ENCODE measurements at regions not wholly inside any gene's neighbourhood (a gene's known extent, or its start where the extent isn't known, plus 50 kb on each side); places are given as distances from the start of the nearest gene placed in this dataset.

GRCh38 chr1:234957330-234958065 lies 171.1 kb downstream of the TOMM20 start:
- no peaks in the 10 kb centered on the region for H3K27me3 ChIP-seq (ENCODE audit: insufficient read depth)
- H3F3A ChIP-seq (replicated peaks; ENCODE audit: insufficient read depth) = peaks cover 30% of the 10 kb centered on the region
- no peak overlapping the region for H3K4me3 ChIP-seq (ENCODE audit: low read depth in 2 of 2, low read length in 1 of 2)
- H3K27ac ChIP-seq (ENCODE audit: low read depth in 2 of 2, low read length in 1 of 2) = peak overlapping the region; percentile 46 to 76
- no peak overlapping the region for H2AFZ ChIP-seq (ENCODE audit: low read depth)
- DNase-seq = no peak
- H4K20me1 ChIP-seq (ENCODE audit: insufficient read depth) = no peaks in the 10 kb centered on the region
- peak overlapping the region; percentile 42; the same call in 1 of the 2 replicates for H3K4me2 ChIP-seq
- POLR2A ChIA-PET = interaction anchor here (1.0 kb wide), 1 partner anchor 12 kb away, joined by 3 read pairs; no protein-coding TSS in a partner anchor
- H3K36me3 ChIP-seq (replicated peaks in 1 of 2; ENCODE audit: control insufficient read depth in 1 of 2, insufficient read depth in 2 of 2, low read length in 1 of 2) = no peaks in the 10 kb centered on the region
- peaks cover 45 to 46% of the 10 kb centered on the region in 2 experiments for H3K4me1 ChIP-seq (ENCODE audit: control insufficient read depth in 1 of 2, insufficient read depth in 2 of 2, low read depth in 1 of 2, low read length in 1 of 2)
- H3K9ac ChIP-seq = no peak overlapping the region; the same call in 1 of the 2 replicates
- H3K9me2 ChIP-seq = no peaks in the 10 kb centered on the region
- CTCF ChIA-PET = interaction anchor here (1.0 to 1.5 kb wide), 4 partner anchors 9 to 126 kb away, joined by 3 to 5 read pairs (median 4); no protein-coding TSS in a partner anchor
- no peaks in the 10 kb centered on the region for H3K79me2 ChIP-seq (ENCODE audit: insufficient read depth)
- H3K9me3 ChIP-seq = no peaks in the 10 kb centered on the region
- WGBS (ENCODE audit: low lambda C conversion rate) = 54% methylated on average over 11 of the region's 14 CpGs
- TF ChIP-seq YY1 (IDR thresholded peaks at IDR 0.05; ENCODE audit: low read depth) = no peak
- TF ChIP-seq GABPA (IDR thresholded peaks at IDR 0.05; ENCODE audit: low read depth) = 0 out of 2 replicates have a peak, but pooled peaks have one; percentile 16
- TF ChIP-seq SMC3 (IDR thresholded peaks at IDR 0.05; ENCODE audit: low read depth, low read length) = no peak
- TF ChIP-seq MXI1 (IDR thresholded peaks at IDR 0.05; ENCODE audit: low read depth, low read length) = no peak
- TF ChIP-seq JUND (IDR thresholded peaks at IDR 0.05) = peak; percentile 89
- no peak for TF ChIP-seq TAF1 (IDR thresholded peaks at IDR 0.05; ENCODE audit: borderline replicate concordance, low read depth, low read length)
- no peak for TF ChIP-seq USF2 (IDR thresholded peaks at IDR 0.05; ENCODE audit: borderline replicate concordance, low read depth, low read length)
- TF ChIP-seq USF1 (IDR thresholded peaks at IDR 0.05; ENCODE audit: borderline replicate concordance, low read depth) = no peak
- peak; percentile 77; the same call in 1 of the 2 replicates for TF ChIP-seq MAX (IDR thresholded peaks at IDR 0.05; ENCODE audit: low read depth)
- TF ChIP-seq NRF1 (IDR thresholded peaks at IDR 0.05; ENCODE audit: low read depth, low read length) = no peak
- peak; percentile 88 for TF ChIP-seq FOSL2 (IDR thresholded peaks at IDR 0.05; ENCODE audit: borderline replicate concordance, low read depth)
- TF ChIP-seq ELF1 (IDR thresholded peaks at IDR 0.05) = peak; percentile 42; the same call in 1 of the 2 replicates
- peak; percentile 59; the same call in 1 of the 2 replicates for TF ChIP-seq TEAD4 (IDR thresholded peaks at IDR 0.05; ENCODE audit: borderline replicate concordance, insufficient read depth)
- no peak for TF ChIP-seq FOXJ3 (CRISPR knock-in tag; IDR thresholded peaks at IDR 0.05)
- no peak for TF ChIP-seq CHD2 (IDR thresholded peaks at IDR 0.05; ENCODE audit: low read length, partially characterized antibody)
- no peak for TF ChIP-seq EZH2phosphoT487 (IDR thresholded peaks at IDR 0.05; ENCODE audit: borderline replicate concordance, low read depth)
- TF ChIP-seq FOXM1 (IDR thresholded peaks at IDR 0.05; ENCODE audit: low read depth) = 0 out of 2 replicates have a peak, but pooled peaks have one; percentile 48
- TF ChIP-seq EP300 (IDR thresholded peaks at IDR 0.05; ENCODE audit: borderline replicate concordance in 1 of 2, low read depth in 1 of 2, low read length in 1 of 2) = peak in 1 of 2 experiments; percentile 92; a peak in 2 of 4 replicates
- TF ChIP-seq MEF2A (IDR thresholded peaks at IDR 0.05; ENCODE audit: borderline replicate concordance, low read depth) = peak; percentile 31; the same call in 1 of the 2 replicates
- peak; percentile 45; the same call in 1 of the 2 replicates for TF ChIP-seq POLR2AphosphoS5 (IDR thresholded peaks at IDR 0.05; ENCODE audit: low read depth, low read length)
- no peak for TF ChIP-seq CTCF (IDR thresholded peaks at IDR 0.05)
- peak; percentile 36; the same call in 1 of the 2 replicates for TF ChIP-seq ZBTB33 (IDR thresholded peaks at IDR 0.05; ENCODE audit: borderline replicate concordance, low read depth)
- no peak for TF ChIP-seq RCOR1 (IDR thresholded peaks at IDR 0.05; ENCODE audit: low read length)
- no peak for TF ChIP-seq GATA2 (CRISPR knock-in tag; IDR thresholded peaks at IDR 0.05)
- TF ChIP-seq PBX3 (IDR thresholded peaks at IDR 0.05) = peak; percentile 77
- TF ChIP-seq RFX5 (IDR thresholded peaks at IDR 0.05; ENCODE audit: low read length) = no peak
- peak; percentile 92 for TF ChIP-seq TCF12 (IDR thresholded peaks at IDR 0.05)

All from SK-N-SH (cell line).